Endothelial cell of umbilical vein (primary cell): ENCODE measurements at regions not wholly inside any gene's neighbourhood (a gene's known extent, or its start where the extent isn't known, plus 50 kb on each side); places are given as distances from the start of the nearest gene placed in this dataset.

Experiments
- BruUV-seq: library from RNA; stranded (reverse); fragments of 400-500 nt; replicated peaks from 2 replicates; lab custom pipeline; 2021; lab: Mats Ljungman, UMichigan
- CTCF ChIA-PET: fragments of 300-600, 350-600 bp; sonication (Branson Sonifier 250); formaldehyde crosslinking; loops from one replicate; lab custom pipeline; 2021; ENCODE audit warnings: antibody characterized with exemption, inconsistent platforms; lab: Charles Lee
- POLR2A ChIA-PET: fragments of 300-600, 350-600 bp; sonication (Branson Sonifier 250); formaldehyde crosslinking; loops from one replicate; lab custom pipeline; 2021; ENCODE audit warnings: antibody characterized with exemption, inconsistent platforms; lab: Charles Lee
- DNase-seq: peaks from one replicate; pipeline ENCODE4 v3.0.0-alpha.2; 2011; ENCODE audit warnings: low read depth, low spot score
- FAIRE-seq: peaks from 2 replicates; lab custom pipeline; 2011; peaks lifted over from hg19 to GRCh38; lab: Jason Lieb, UNC
- H2AFZ ChIP-seq: 2 replicates; pipeline ENCODE4 v1.6.0; 2012; ENCODE audit warnings: low read depth, low read length, control low read depth, inconsistent platforms
- H3K27ac ChIP-seq: 2 replicates; pipeline ENCODE4 v1.5.1; 2011; ENCODE audit warnings: low read depth, mild to moderate bottlenecking, control low read depth, low read length, moderate library complexity; ENCODE audit not compliant: insufficient read depth
- H3K27me3 ChIP-seq, 2 experiments: 2 replicates each; pipeline versions ENCODE4 v1.6.0 to v1.6.1; 2011; ENCODE audit warnings: low read length in 2 of 2, mixed read lengths in 1 of 2; ENCODE audit not compliant: control insufficient read depth in 2 of 2, insufficient read depth in 2 of 2
- H3K36me3 ChIP-seq, 2 experiments: 2 replicates in 1 of 2; 3 replicates in 1 of 2; pipeline ENCODE4 v1.5.1; 2011; ENCODE audit warnings: low read length in 2 of 2, mild to moderate bottlenecking in 1 of 2, moderate library complexity in 1 of 2; ENCODE audit not compliant: control insufficient read depth in 2 of 2, insufficient read depth in 2 of 2; ENCODE audit errors: extremely low read depth in 1 of 2
- H3K4me1 ChIP-seq: 3 replicates; pipeline ENCODE4 v1.5.1; 2011; ENCODE audit warnings: mild to moderate bottlenecking, low read length; ENCODE audit not compliant: control insufficient read depth, insufficient read depth; ENCODE audit errors: extremely low read depth
- H3K4me2 ChIP-seq: 2 replicates; pipeline ENCODE4 v1.6.1; 2011; ENCODE audit warnings: low read length, control low read depth, mixed read lengths; ENCODE audit not compliant: insufficient read depth
- H3K4me3 ChIP-seq, 3 experiments: fragments of 200-600 bp in 1 of 3; sonication (generic), shearing (Covaris generic) in 1 of 3; replicated peaks in 1 of 3; 2 replicates each; pipeline ENCODE4 v1.5.1; 2011 to 2016; ENCODE audit warnings: control low read depth in 3 of 3, low read length in 3 of 3, mild to moderate bottlenecking in 2 of 3, inconsistent platforms in 1 of 3, low read depth in 1 of 3, moderate library complexity in 1 of 3; ENCODE audit not compliant: insufficient read depth in 1 of 3
- H3K79me2 ChIP-seq: 2 replicates; pipeline ENCODE4 v1.6.0; 2012; ENCODE audit warnings: low read length, inconsistent platforms; ENCODE audit not compliant: control insufficient read depth, insufficient read depth
- H3K9ac ChIP-seq: replicated peaks from 2 replicates; pipeline ENCODE3; 2011; ENCODE audit warnings: low read length, control low read depth; ENCODE audit not compliant: insufficient read depth; ENCODE audit errors: extremely low read depth
- H3K9me1 ChIP-seq: replicated peaks from 3 replicates; pipeline ENCODE4 v1.6.0; 2011; ENCODE audit warnings: mild to moderate bottlenecking, low read length; ENCODE audit not compliant: control insufficient read depth, insufficient read depth; ENCODE audit errors: extremely low read depth
- H3K9me3 ChIP-seq: replicated peaks from 2 replicates; pipeline ENCODE4 v1.5.1; 2012; ENCODE audit warnings: low read length, inconsistent platforms; ENCODE audit not compliant: control insufficient read depth, insufficient read depth
- H4K20me1 ChIP-seq: replicated peaks from 2 replicates; pipeline ENCODE3; 2011; ENCODE audit warnings: mild to moderate bottlenecking, low read length; ENCODE audit not compliant: control insufficient read depth, insufficient read depth; ENCODE audit errors: extremely low read depth
- CTCF ChIP-seq, 2 donors: IDR thresholded peaks; 1 replicate in 1 of 2; 2 replicates in 1 of 2; pipeline ENCODE4 v1.5.1; 2011; ENCODE audit warnings: low read length in 2 of 2, mild to moderate bottlenecking in 2 of 2, moderate library complexity in 2 of 2, control low read depth in 1 of 2, inconsistent platforms in 1 of 2, low read depth in 1 of 2; ENCODE audit not compliant: insufficient read depth in 1 of 2; ENCODE audit errors: extremely low read depth in 1 of 2
- GATA2 ChIP-seq: IDR thresholded peaks from 2 replicates; pipeline ENCODE4 v1.7.0; 2011; ENCODE audit warnings: low read depth, mild to moderate bottlenecking, moderate library complexity, mixed read lengths, low read length; ENCODE audit not compliant: insufficient read length, insufficient read depth
- POLR2AphosphoS5 ChIP-seq: IDR thresholded peaks from 2 replicates; pipeline ENCODE4 v1.6.1; 2012; ENCODE audit warnings: low read depth, mild to moderate bottlenecking, control low read depth, low read length, moderate library complexity; ENCODE audit not compliant: insufficient read depth
- dilution Hi-C: fragments of 300-500 bp; cut with MboI; formaldehyde crosslinking; loops from one replicate; pipeline ENCODE4 v1.15.0; 2019; ENCODE audit warnings: low sequenced_read_pairs; ENCODE audit not compliant: extremely low pct_ligation_motif_present
- intact Hi-C: fragments of 100-400 bp; cut with micrococcal nuclease; formaldehyde crosslinking; loops from one replicate; pipeline ENCODE4 v1.10.0; 2022

GRCh38 chr2:161004379-161004778, 155.8 kb upstream of the TANK start:
- Histone ChIP-seq H3K9me3 (no peaks in the 10 kb centered on the region), H3K4me2 (no peak overlapping the region), H3K4me1 (no peaks in the 10 kb centered on the region), H3K9ac (no peak overlapping the region), H3K79me2 (no peaks in the 10 kb centered on the region), H3K27ac (no peak overlapping the region), H4K20me1 (no peaks in the 10 kb centered on the region), H3K9me1 (no peaks in the 10 kb centered on the region), H3K36me3 (no peaks in the 10 kb centered on the region), H3K27me3 (no peaks in the 10 kb centered on the region), H2AFZ (no peak overlapping the region), H3K4me3 (no peak overlapping the region)
- DNase-seq (peak; percentile 22), FAIRE-seq (peak; percentile 73)
- POLR2A ChIA-PET = no interaction called here
- no TSS peak for BruUV-seq
- dilution Hi-C loops = no loop called here
- intact Hi-C loops = no loop called here
- TF ChIP-seq CTCF (IDR thresholded peaks at IDR 0.05; ENCODE audit: extremely low read depth in 1 of 2, insufficient read depth in 1 of 2, low read depth in 1 of 2, low read length in 2 of 2) (peak; percentile 21 to 31), POLR2AphosphoS5 (no peak)
- CTCF ChIA-PET = interaction anchor here (0.5 to 3.8 kb wide), 46 partner anchors 10 to 1129 kb away, joined by 3 to 48 read pairs (median 4); no protein-coding TSS in a partner anchor

DNA sequence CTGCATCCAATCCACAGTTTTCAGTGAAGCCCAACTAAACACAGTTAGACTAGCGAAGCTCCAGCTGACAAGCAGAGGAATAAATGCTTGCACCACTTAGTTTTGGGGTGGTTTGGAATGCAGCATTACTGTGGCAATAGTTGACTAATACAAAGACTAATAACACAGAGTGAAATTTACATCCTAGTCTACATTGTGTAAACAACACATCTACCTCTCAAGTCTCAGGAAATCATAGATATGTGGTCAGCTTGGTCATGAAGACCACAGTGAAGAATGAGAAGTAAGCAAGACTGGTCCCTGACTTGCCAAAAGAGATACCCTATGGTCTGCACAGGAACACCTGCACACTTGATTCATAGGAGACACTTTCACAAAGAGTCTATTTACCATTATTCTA, 155.1 kb upstream of the TANK start:
- ChIA-PET POLR2A (no interaction called here), CTCF (interaction anchor here (0.9 to 3.8 kb wide), 14 partner anchors 12 to 1130 kb away, joined by 3 to 48 read pairs (median 8); no protein-coding TSS in a partner anchor)
- Histone ChIP-seq H3K4me2 (no peak overlapping the region), H3K27ac (no peak overlapping the region), H4K20me1 (no peaks in the 10 kb centered on the region), H3K9me1 (no peaks in the 10 kb centered on the region), H3K9ac (no peak overlapping the region), H3K9me3 (no peaks in the 10 kb centered on the region), H3K4me3 (no peak overlapping the region), H3K79me2 (no peaks in the 10 kb centered on the region), H2AFZ (no peak overlapping the region), H3K4me1 (no peaks in the 10 kb centered on the region), H3K36me3 (no peaks in the 10 kb centered on the region), H3K27me3 (peaks cover 0 to 2% of the 10 kb centered on the region in 2 experiments)
- BruUV-seq = no TSS peak
- DNase-seq = no peak
- no peak for TF ChIP-seq POLR2AphosphoS5
- no peak for TF ChIP-seq GATA2
- intact Hi-C loops (no loop called here), dilution Hi-C loops (no loop called here)
- no peak for FAIRE-seq
